Transverse colon (tissue), 3 donors: ENCODE measurements at regions not wholly inside any gene's neighbourhood (a gene's known extent, or its start where the extent isn't known, plus 50 kb on each side); places are given as distances from the start of the nearest gene placed in this dataset.

Source experiments
- POLR2A ChIP-seq: fragments of 450-650 bp; IDR thresholded peaks from one replicate; pipeline ENCODE4 v1.6.1; 2016; ENCODE audit warnings: antibody characterized with exemption, mild to moderate bottlenecking, moderate library complexity
- TF ChIP-seq, protein P1 (sequence below), 5 experiments: fragments of 200-600 bp in 3 of 5; fragments of 450-650 bp in 2 of 5; sonication (generic) in 3 of 5; IDR thresholded peaks; 1 replicate in 2 of 5; 2 replicates in 3 of 5; pipeline ENCODE4 v1.5.1; 2016 to 2017; ENCODE audit warnings: antibody characterized with exemption in 5 of 5, inconsistent platforms in 3 of 5, mild to moderate bottlenecking in 2 of 5, moderate library complexity in 1 of 5

GRCh38 chr12:92603741-92604432 lies 98.9 kb upstream of the PLEKHG7 start:
- TF ChIP-seq, protein P1, sequence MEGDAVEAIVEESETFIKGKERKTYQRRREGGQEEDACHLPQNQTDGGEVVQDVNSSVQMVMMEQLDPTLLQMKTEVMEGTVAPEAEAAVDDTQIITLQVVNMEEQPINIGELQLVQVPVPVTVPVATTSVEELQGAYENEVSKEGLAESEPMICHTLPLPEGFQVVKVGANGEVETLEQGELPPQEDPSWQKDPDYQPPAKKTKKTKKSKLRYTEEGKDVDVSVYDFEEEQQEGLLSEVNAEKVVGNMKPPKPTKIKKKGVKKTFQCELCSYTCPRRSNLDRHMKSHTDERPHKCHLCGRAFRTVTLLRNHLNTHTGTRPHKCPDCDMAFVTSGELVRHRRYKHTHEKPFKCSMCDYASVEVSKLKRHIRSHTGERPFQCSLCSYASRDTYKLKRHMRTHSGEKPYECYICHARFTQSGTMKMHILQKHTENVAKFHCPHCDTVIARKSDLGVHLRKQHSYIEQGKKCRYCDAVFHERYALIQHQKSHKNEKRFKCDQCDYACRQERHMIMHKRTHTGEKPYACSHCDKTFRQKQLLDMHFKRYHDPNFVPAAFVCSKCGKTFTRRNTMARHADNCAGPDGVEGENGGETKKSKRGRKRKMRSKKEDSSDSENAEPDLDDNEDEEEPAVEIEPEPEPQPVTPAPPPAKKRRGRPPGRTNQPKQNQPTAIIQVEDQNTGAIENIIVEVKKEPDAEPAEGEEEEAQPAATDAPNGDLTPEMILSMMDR (IDR thresholded peaks at IDR 0.05): no peak
- TF ChIP-seq POLR2A: no peak
